NCI-H2029 treated with DMSO at 0.1 percent for 48 hours (cell line): ENCODE measurements at regions not wholly inside any gene's neighbourhood (a gene's known extent, or its start where the extent isn't known, plus 50 kb on each side); places are given as distances from the start of the nearest gene placed in this dataset.

ENCODE experiments used
- DNase-seq: peaks from one replicate; lab custom pipeline; 2025; lab: John Stamatoyannopoulos, UW

- DNase-seq = no peak
These were observed 264.7 kb downstream of the C16orf95 start for GRCh38 chr16:87052506-87052905.

GRCh38 chr16:87053016-87053982 is 263.9 kb downstream of the C16orf95 start:
- no peak for DNase-seq

GRCh38 chr16:87054154-87054553 is 263.0 kb downstream of the C16orf95 start:
- no peak for DNase-seq

GRCh38 chr16:87054856-87055255 is 262.3 kb downstream of the C16orf95 start:
- no peak for DNase-seq

GRCh38 chr16:87056083-87056482 is 261.1 kb downstream of the C16orf95 start:
- DNase-seq = no peak

GRCh38 chr16:87056551-87056950 is 260.6 kb downstream of the C16orf95 start:
- no peak for DNase-seq

- DNase-seq = no peak
These were observed 259.8 kb downstream of the C16orf95 start for GRCh38 chr16:87057211-87057881.

GRCh38 chr16:87057951-87058560 is 259.1 kb downstream of the C16orf95 start:
- DNase-seq = no peak

GRCh38 chr16:87058728-87059250 is 258.4 kb downstream of the C16orf95 start:
- DNase-seq = no peak

- no peak for DNase-seq
These were observed 256.9 kb downstream of the C16orf95 start for GRCh38 chr16:87060034-87060986.

- DNase-seq = no peak
These were observed 255.8 kb downstream of the C16orf95 start for GRCh38 chr16:87061243-87061920.

- DNase-seq = no peak
These were observed 254.4 kb downstream of the C16orf95 start for GRCh38 chr16:87062569-87063442.

- DNase-seq = no peak
These were observed 253.6 kb downstream of the C16orf95 start for GRCh38 chr16:87063543-87063942.

- DNase-seq = no peak
These were observed 252.3 kb downstream of the C16orf95 start for GRCh38 chr16:87064731-87065445.

GRCh38 chr16:87065446-87066132 is 251.6 kb downstream of the C16orf95 start:
- no peak for DNase-seq

- no peak for DNase-seq
These were observed 250.8 kb downstream of the C16orf95 start for GRCh38 chr16:87066133-87067002.

- no peak for DNase-seq
These were observed 250.1 kb downstream of the C16orf95 start for GRCh38 chr16:87067003-87067556.
